ENCODE measurements at regions not wholly inside any gene's neighbourhood (a gene's known extent, or its start where the extent isn't known, plus 50 kb on each side); places are given as distances from the start of the nearest gene placed in this dataset.

- ChIA-PET POLR2A (no interaction called here), CTCF (no interaction called here)
- H3K27me3 ChIP-seq (replicated peaks; ENCODE audit: control insufficient read depth, insufficient read depth, low read length) = no peaks in the 10 kb centered on the region
- Mint-ChIP-seq H3K4me1 (ENCODE audit: low read depth, unreplicated experiment) (no peaks in the 10 kb centered on the region), H3K36me3 (ENCODE audit: insufficient read depth, unreplicated experiment) (no peaks in the 10 kb centered on the region), H3K4me3 (ENCODE audit: unreplicated experiment) (no peak overlapping the region), H3K27me3 (ENCODE audit: insufficient read depth, unreplicated experiment) (no peaks in the 10 kb centered on the region), H3K27ac (ENCODE audit: unreplicated experiment) (no peak overlapping the region), H3K9me3 (ENCODE audit: unreplicated experiment) (no peaks in the 10 kb centered on the region)
- TF ChIP-seq CTCF (IDR thresholded peaks at IDR 0.05; ENCODE audit: insufficient read depth in 1 of 2, low read depth in 1 of 2, low read length in 1 of 2, severe bottlenecking in 1 of 2, unreplicated experiment in 1 of 2) = no peak
- no peak for DNase-seq
- no peaks in the 10 kb centered on the region for H3K4me1 ChIP-seq
- H3K9me3 ChIP-seq = no peaks in the 10 kb centered on the region
- H3K4me3 ChIP-seq (ENCODE audit: low read depth, low read length) = no peak overlapping the region
- intact Hi-C loops (cut with micrococcal nuclease; ENCODE audit: unreplicated experiment) = no loop called here
- no peaks in the 10 kb centered on the region for H3K36me3 ChIP-seq (ENCODE audit: control insufficient read depth, insufficient read depth, low read length)
- BruUV-seq (replicated peaks) = no TSS peak
These were observed 140.2 kb upstream of the FAM241A start for GRCh38 chr4:112005027-112005426.

GRCh38 chr4:112007391-112007790, 137.9 kb upstream of the FAM241A start:
- Histone ChIP-seq H3K4me1 (no peaks in the 10 kb centered on the region), H3K36me3 (ENCODE audit: control insufficient read depth, insufficient read depth, low read length) (no peaks in the 10 kb centered on the region), H3K9me3 (no peaks in the 10 kb centered on the region), H3K4me3 (ENCODE audit: low read depth, low read length) (no peak overlapping the region), H3K27me3 (replicated peaks; ENCODE audit: control insufficient read depth, insufficient read depth, low read length) (no peaks in the 10 kb centered on the region)
- no TSS peak for BruUV-seq (replicated peaks)
- no peak for DNase-seq
- POLR2A ChIA-PET = no interaction called here
- H3K36me3 Mint-ChIP-seq (ENCODE audit: insufficient read depth, unreplicated experiment) = no peaks in the 10 kb centered on the region
- no peaks in the 10 kb centered on the region for H3K9me3 Mint-ChIP-seq (ENCODE audit: unreplicated experiment)
- H3K27ac Mint-ChIP-seq (ENCODE audit: unreplicated experiment) = no peak overlapping the region
- TF ChIP-seq CTCF (IDR thresholded peaks at IDR 0.05; ENCODE audit: insufficient read depth in 1 of 2, low read depth in 1 of 2, low read length in 1 of 2, severe bottlenecking in 1 of 2, unreplicated experiment in 1 of 2) = no peak
- no peak overlapping the region for H3K4me3 Mint-ChIP-seq (ENCODE audit: unreplicated experiment)
- H3K4me1 Mint-ChIP-seq (ENCODE audit: low read depth, unreplicated experiment) = no peaks in the 10 kb centered on the region
- H3K27me3 Mint-ChIP-seq (ENCODE audit: insufficient read depth, unreplicated experiment) = no peaks in the 10 kb centered on the region
- intact Hi-C loops (cut with micrococcal nuclease; ENCODE audit: unreplicated experiment) = no loop called here
- CTCF ChIA-PET = no interaction called here

- no peaks in the 10 kb centered on the region for H3K27me3 ChIP-seq (replicated peaks; ENCODE audit: control insufficient read depth, insufficient read depth, low read length)
- DNase-seq = no peak
- CTCF ChIA-PET = no interaction called here
- no peaks in the 10 kb centered on the region for H3K9me3 ChIP-seq
- no peak for TF ChIP-seq CTCF (IDR thresholded peaks at IDR 0.05; ENCODE audit: insufficient read depth in 1 of 2, low read depth in 1 of 2, low read length in 1 of 2, severe bottlenecking in 1 of 2, unreplicated experiment in 1 of 2)
- H3K36me3 Mint-ChIP-seq (ENCODE audit: insufficient read depth, unreplicated experiment) = no peaks in the 10 kb centered on the region
- no peaks in the 10 kb centered on the region for H3K36me3 ChIP-seq (ENCODE audit: control insufficient read depth, insufficient read depth, low read length)
- no peak overlapping the region for H3K4me3 ChIP-seq (ENCODE audit: low read depth, low read length)
- peaks cover 7% of the 10 kb centered on the region for H3K27me3 Mint-ChIP-seq (ENCODE audit: insufficient read depth, unreplicated experiment)
- H3K4me3 Mint-ChIP-seq (ENCODE audit: unreplicated experiment) = no peak overlapping the region
- no peaks in the 10 kb centered on the region for H3K4me1 Mint-ChIP-seq (ENCODE audit: low read depth, unreplicated experiment)
- no peak overlapping the region for H3K27ac Mint-ChIP-seq (ENCODE audit: unreplicated experiment)
- POLR2A ChIA-PET = no interaction called here
- intact Hi-C loops (cut with micrococcal nuclease; ENCODE audit: unreplicated experiment) = no loop called here
- H3K9me3 Mint-ChIP-seq (ENCODE audit: unreplicated experiment) = no peaks in the 10 kb centered on the region
- H3K4me1 ChIP-seq = no peaks in the 10 kb centered on the region
- no TSS peak for BruUV-seq (replicated peaks)
These were observed 129.3 kb upstream of the FAM241A start for GRCh38 chr4:112015960-112016359.
